NCI-H1417 treated with DMSO at 0.1 percent for 48 hours (cell line): ENCODE measurements at regions not wholly inside any gene's neighbourhood (a gene's known extent, or its start where the extent isn't known, plus 50 kb on each side); places are given as distances from the start of the nearest gene placed in this dataset.
"Not testable (repeated sequence)": the region's sequence is repeated elsewhere in the genome, so short reads cannot be mapped to it uniquely, and the experiment has no call there.

Experiments used
- DNase-seq: peaks from one replicate; lab custom pipeline; 2025; lab: John Stamatoyannopoulos, UW

GRCh38 chr20:22851679-22852346 is 183.3 kb upstream of the SSTR4 start:
- DNase-seq = not testable (repeated sequence)

GRCh38 chr20:22861231-22861980 is 173.7 kb upstream of the SSTR4 start:
- DNase-seq = no peak

GRCh38 chr20:22861990-22862389 is 173.1 kb upstream of the SSTR4 start:
- DNase-seq = no peak

- no peak for DNase-seq
Measured at GRCh38 chr20:22862671-22863230, 172.4 kb upstream of the SSTR4 start.

GRCh38 chr20:22863826-22864225 is 171.3 kb upstream of the SSTR4 start:
- no peak for DNase-seq

- DNase-seq = no peak
Measured at GRCh38 chr20:22866812-22867341, 168.2 kb upstream of the SSTR4 start.

- DNase-seq = no peak
Measured at GRCh38 chr20:22878166-22878565, 156.9 kb upstream of the SSTR4 start.

GRCh38 chr20:22880277-22880676 is 154.8 kb upstream of the SSTR4 start:
- DNase-seq = no peak

GRCh38 chr20:22887796-22888195 is 147.3 kb upstream of the SSTR4 start:
- DNase-seq = no peak

- no peak for DNase-seq
Measured at GRCh38 chr20:22890594-22891300, 144.4 kb upstream of the SSTR4 start.

- no peak for DNase-seq
Measured at GRCh38 chr20:22901164-22901563, 133.9 kb upstream of the SSTR4 start.

GRCh38 chr20:22901921-22902320 is 133.2 kb upstream of the SSTR4 start:
- DNase-seq = no peak

GRCh38 chr20:22904386-22904785 is 130.7 kb upstream of the SSTR4 start:
- no peak for DNase-seq

GRCh38 chr20:22904905-22905304 is 130.2 kb upstream of the SSTR4 start:
- DNase-seq = no peak

GRCh38 chr20:22905658-22906057 is 129.5 kb upstream of the SSTR4 start:
- no peak for DNase-seq

- DNase-seq = no peak
Measured at GRCh38 chr20:22908437-22908836, 126.7 kb upstream of the SSTR4 start.

GRCh38 chr20:22908944-22909343 is 126.2 kb upstream of the SSTR4 start:
- DNase-seq = no peak

GRCh38 chr20:22909436-22909835 is 125.7 kb upstream of the SSTR4 start:
- DNase-seq = no peak

GRCh38 chr20:22910287-22910852 is 124.7 kb upstream of the SSTR4 start:
- DNase-seq = no peak

GRCh38 chr20:22914291-22914690 is 120.8 kb upstream of the SSTR4 start:
- DNase-seq = no peak

- DNase-seq = no peak
Measured at GRCh38 chr20:22915512-22915911, 119.6 kb upstream of the SSTR4 start.
